ENCODE measurements at regions not wholly inside any gene's neighbourhood (a gene's known extent, or its start where the extent isn't known, plus 50 kb on each side); places are given as distances from the start of the nearest gene placed in this dataset.
"Not testable (repeated sequence)": the region's sequence is repeated elsewhere in the genome, so short reads cannot be mapped to it uniquely, and the experiment has no call there.

DNA sequence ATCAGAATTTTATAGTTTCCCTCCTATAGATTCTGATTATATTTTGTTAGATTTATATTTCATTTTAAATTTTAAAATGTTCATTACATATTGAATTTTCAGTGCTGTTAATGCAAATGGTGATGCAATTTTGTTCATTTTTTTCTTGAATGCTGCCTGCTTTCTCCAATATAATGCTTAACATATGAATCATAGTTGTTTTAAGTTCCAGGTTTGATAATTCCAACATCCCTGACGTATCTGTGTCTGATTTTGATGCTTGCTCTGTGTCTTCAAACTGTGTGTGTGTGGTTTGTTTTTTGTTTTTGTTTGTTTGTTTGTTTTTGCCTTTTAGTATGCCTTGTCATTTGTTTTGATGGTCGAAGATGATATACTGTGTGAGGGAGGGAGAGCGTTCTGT is 134.7 kb upstream of the ELAC2 start:
- no peak overlapping the region for H3K27ac Mint-ChIP-seq
- H3K27ac ChIP-seq (ENCODE audit: insufficient read length, low read depth, low read length): no peak overlapping the region
- no peaks in the 10 kb centered on the region for H3K23me2 ChIP-seq (ENCODE audit: insufficient read length, low read depth, low read length, poor library complexity, severe bottlenecking)

DNA sequence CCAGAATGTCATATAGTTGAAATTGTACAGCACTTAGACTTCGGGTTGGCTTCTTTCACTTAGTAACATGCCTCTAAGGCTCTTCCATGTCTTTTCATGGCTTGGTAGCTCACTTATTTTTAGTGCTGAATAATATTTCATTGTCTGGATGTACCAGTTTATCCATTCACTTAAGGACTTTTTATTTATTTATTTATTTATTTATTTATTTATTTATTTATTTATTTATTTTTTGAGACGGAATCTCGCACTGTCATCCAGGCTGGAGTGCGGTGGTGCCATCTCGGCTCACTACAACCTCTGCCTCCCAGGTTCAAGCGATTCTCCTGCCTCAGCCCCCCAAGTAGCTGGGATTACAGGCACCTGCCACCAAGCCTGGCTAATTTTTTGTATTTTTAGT is 132.9 kb upstream of the ELAC2 start:
- not testable (repeated sequence) for H4K91ac ChIP-seq (ENCODE audit: insufficient read length, low read depth, low read length); H3T11ph ChIP-seq (ENCODE audit: low read length); H3K9ac ChIP-seq (ENCODE audit: extremely low read depth, insufficient read length, low read length); H3K4me2 ChIP-seq (ENCODE audit: insufficient read depth, insufficient read length, low read length); H3K14ac ChIP-seq (ENCODE audit: insufficient read depth, low read length); H3K23me2 ChIP-seq (ENCODE audit: insufficient read length, low read depth, low read length, poor library complexity, severe bottlenecking); H4K8ac ChIP-seq (replicated peaks; ENCODE audit: insufficient read length, low read depth, low read length); H2BK15ac ChIP-seq (ENCODE audit: low read depth, low read length); H2BK12ac ChIP-seq (ENCODE audit: insufficient read length, low read depth, low read length); H2BK20ac ChIP-seq (ENCODE audit: low read depth, low read length, poor library complexity, severe bottlenecking); H4K5ac ChIP-seq (ENCODE audit: insufficient read length, low read depth, low read length); H3K36me3 Mint-ChIP-seq (ENCODE audit: insufficient read depth in 1 of 3, low read depth in 3 of 3); H3K27ac ChIP-seq (ENCODE audit: insufficient read length, low read depth, low read length); H3K79me2 ChIP-seq (ENCODE audit: insufficient read depth, low read length); H3K23ac ChIP-seq (ENCODE audit: insufficient read length, low read depth, low read length); H2BK5ac ChIP-seq (ENCODE audit: insufficient read length, low read length); H3K4me1 ChIP-seq (ENCODE audit: insufficient read depth, low read length); H3K9me3 ChIP-seq (ENCODE audit: control insufficient read depth, low read depth, low read length); H2BK120ac ChIP-seq (ENCODE audit: low read depth, low read length, poor library complexity, severe bottlenecking); DNase-seq; H2AK5ac ChIP-seq (ENCODE audit: insufficient read length, low read length); H3K18ac ChIP-seq (ENCODE audit: insufficient read length, low read depth, low read length); H2AFZ ChIP-seq (ENCODE audit: low read length); H3K79me1 ChIP-seq (ENCODE audit: insufficient read depth, low read depth, low read length, poor library complexity, severe bottlenecking); H3K27me3 Mint-ChIP-seq (ENCODE audit: low read depth); H3K56ac ChIP-seq (ENCODE audit: insufficient read length, low read depth, low read length); H3K4me1 Mint-ChIP-seq; H3K4ac ChIP-seq (ENCODE audit: low read depth, low read length); H3K27ac Mint-ChIP-seq; H3K9me3 Mint-ChIP-seq; H3K4me3 Mint-ChIP-seq; H3K27me3 ChIP-seq (ENCODE audit: insufficient read depth, low read length); H4K20me1 ChIP-seq (ENCODE audit: control insufficient read depth, insufficient read depth, insufficient read length)
- WGBS (ENCODE audit: extremely low coverage, insufficient read length, low lambda C conversion rate): no CpG with 5 or more reads among the region's 6 CpGs

More for the DNA sequence above, 134.7 kb upstream of the ELAC2 start:
- Histone ChIP-seq H2BK5ac (ENCODE audit: insufficient read length, low read length) (no peak overlapping the region), H3K18ac (ENCODE audit: insufficient read length, low read depth, low read length) (no peak overlapping the region), H4K20me1 (ENCODE audit: control insufficient read depth, insufficient read depth, insufficient read length) (no peaks in the 10 kb centered on the region), H3K4me1 (ENCODE audit: insufficient read depth, low read length) (no peaks in the 10 kb centered on the region), H2BK20ac (ENCODE audit: low read depth, low read length, poor library complexity, severe bottlenecking) (no peak overlapping the region), H2BK120ac (ENCODE audit: low read depth, low read length, poor library complexity, severe bottlenecking) (no peak overlapping the region), H3K4ac (ENCODE audit: low read depth, low read length) (no peak overlapping the region), H3T11ph (ENCODE audit: low read length) (no peak overlapping the region), H4K8ac (replicated peaks; ENCODE audit: insufficient read length, low read depth, low read length) (no peak overlapping the region), H2AK5ac (ENCODE audit: insufficient read length, low read length) (no peak overlapping the region), H3K4me2 (ENCODE audit: insufficient read depth, insufficient read length, low read length) (no peak overlapping the region), H4K91ac (ENCODE audit: insufficient read length, low read depth, low read length) (no peak overlapping the region), H3K27me3 (ENCODE audit: insufficient read depth, low read length) (no peaks in the 10 kb centered on the region), H2BK12ac (ENCODE audit: insufficient read length, low read depth, low read length) (no peak overlapping the region), H3K23ac (ENCODE audit: insufficient read length, low read depth, low read length) (no peak overlapping the region), H3K9me3 (ENCODE audit: control insufficient read depth, low read depth, low read length) (no peaks in the 10 kb centered on the region), H3K14ac (ENCODE audit: insufficient read depth, low read length) (no peak overlapping the region), H3K9ac (ENCODE audit: extremely low read depth, insufficient read length, low read length) (no peak overlapping the region), H2BK15ac (ENCODE audit: low read depth, low read length) (no peak overlapping the region), H3K79me1 (ENCODE audit: insufficient read depth, low read depth, low read length, poor library complexity, severe bottlenecking) (no peaks in the 10 kb centered on the region), H2AFZ (ENCODE audit: low read length) (no peak overlapping the region), H3K56ac (ENCODE audit: insufficient read length, low read depth, low read length) (no peak overlapping the region), H4K5ac (ENCODE audit: insufficient read length, low read depth, low read length) (no peak overlapping the region), H3K79me2 (ENCODE audit: insufficient read depth, low read length) (no peaks in the 10 kb centered on the region)
- no peak for DNase-seq
- Mint-ChIP-seq H3K36me3 (ENCODE audit: insufficient read depth in 1 of 3, low read depth in 3 of 3) (peaks cover 0 to 4% (median 1%) of the 10 kb centered on the region in 3 experiments; a peak in 2 of 7 replicates), H3K9me3 (peaks cover 3 to 4% of the 10 kb centered on the region in 2 experiments; a peak in 4 of 5 replicates), H3K4me1 (no peaks in the 10 kb centered on the region), H3K27me3 (ENCODE audit: low read depth) (no peaks in the 10 kb centered on the region; the same call in 1 of the 2 replicates), H3K4me3 (no peak overlapping the region)
- TF ChIP-seq, protein P1, sequence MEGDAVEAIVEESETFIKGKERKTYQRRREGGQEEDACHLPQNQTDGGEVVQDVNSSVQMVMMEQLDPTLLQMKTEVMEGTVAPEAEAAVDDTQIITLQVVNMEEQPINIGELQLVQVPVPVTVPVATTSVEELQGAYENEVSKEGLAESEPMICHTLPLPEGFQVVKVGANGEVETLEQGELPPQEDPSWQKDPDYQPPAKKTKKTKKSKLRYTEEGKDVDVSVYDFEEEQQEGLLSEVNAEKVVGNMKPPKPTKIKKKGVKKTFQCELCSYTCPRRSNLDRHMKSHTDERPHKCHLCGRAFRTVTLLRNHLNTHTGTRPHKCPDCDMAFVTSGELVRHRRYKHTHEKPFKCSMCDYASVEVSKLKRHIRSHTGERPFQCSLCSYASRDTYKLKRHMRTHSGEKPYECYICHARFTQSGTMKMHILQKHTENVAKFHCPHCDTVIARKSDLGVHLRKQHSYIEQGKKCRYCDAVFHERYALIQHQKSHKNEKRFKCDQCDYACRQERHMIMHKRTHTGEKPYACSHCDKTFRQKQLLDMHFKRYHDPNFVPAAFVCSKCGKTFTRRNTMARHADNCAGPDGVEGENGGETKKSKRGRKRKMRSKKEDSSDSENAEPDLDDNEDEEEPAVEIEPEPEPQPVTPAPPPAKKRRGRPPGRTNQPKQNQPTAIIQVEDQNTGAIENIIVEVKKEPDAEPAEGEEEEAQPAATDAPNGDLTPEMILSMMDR (conservative IDR thresholded peaks at IDR 0.05): no peak
- WGBS (ENCODE audit: extremely low coverage, insufficient read length, low lambda C conversion rate): no CpG with 5 or more reads among the region's 3 CpGs

Data from H9 (cell line).